Epithelial cell of esophagus (primary cell): ENCODE measurements at regions not wholly inside any gene's neighbourhood (a gene's known extent, or its start where the extent isn't known, plus 50 kb on each side); places are given as distances from the start of the nearest gene placed in this dataset.

Experiments used
- DNase-seq: peaks from one replicate; pipeline ENCODE4 v3.0.0; 2010; ENCODE audit warnings: low read depth
- H3K4me3 ChIP-seq: 2 replicates; pipeline ENCODE4 v1.5.1; 2011; ENCODE audit warnings: mild to moderate bottlenecking, low read length, control low read depth
- CTCF ChIP-seq: IDR thresholded peaks from 2 replicates; pipeline ENCODE4 v1.5.1; 2011; ENCODE audit warnings: low read depth, mild to moderate bottlenecking, low read length, control low read depth, inconsistent platforms; ENCODE audit not compliant: insufficient read depth; ENCODE audit errors: missing control alignments

- H3K4me3 ChIP-seq: no peak overlapping the region
- TF ChIP-seq CTCF: no peak
- DNase-seq: peak; percentile 86
Measured at GRCh38 chr12:123085730-123086487, 65.0 kb downstream of the PITPNM2 start.

- no peak overlapping the region for H3K4me3 ChIP-seq
- TF ChIP-seq CTCF: no peak
- DNase-seq: no peak
Measured at GRCh38 chr12:123085066-123085465, 65.8 kb downstream of the PITPNM2 start.

GRCh38 chr12:123083661-123084571 lies 67.0 kb downstream of the PITPNM2 start:
- DNase-seq: no peak
- TF ChIP-seq CTCF: no peak
- H3K4me3 ChIP-seq: no peak overlapping the region

- no peak for TF ChIP-seq CTCF
Measured at GRCh38 chr12:123080634-123081033, 70.3 kb downstream of the PITPNM2 start.

GRCh38 chr12:123078531-123079155 lies 72.2 kb downstream of the PITPNM2 start:
- no peak for DNase-seq
- no peak for TF ChIP-seq CTCF
- H3K4me3 ChIP-seq: no peak overlapping the region

More at GRCh38 chr12:123080634-123081033, 70.3 kb downstream of the PITPNM2 start:
- H3K4me3 ChIP-seq: no peak overlapping the region
- DNase-seq: no peak

- no peak for TF ChIP-seq CTCF
- H3K4me3 ChIP-seq: no peak overlapping the region
- DNase-seq: no peak
Measured at GRCh38 chr12:123078120-123078465, 72.8 kb downstream of the PITPNM2 start.
